ENCODE measurements at regions not wholly inside any gene's neighbourhood (a gene's known extent, or its start where the extent isn't known, plus 50 kb on each side); places are given as distances from the start of the nearest gene placed in this dataset.

GRCh38 chr5:9774472-9775079, 144.4 kb upstream of the TAS2R1 start:
- no peak for ATAC-seq
- TF ChIP-seq PATZ1 (CRISPR knock-in tag; IDR thresholded peaks at IDR 0.05; ENCODE audit: borderline replicate concordance) (no peak), ZNF565 (CRISPR knock-in tag; conservative IDR thresholded peaks at IDR 0.05; ENCODE audit: low read depth) (no peak), OSR1 (CRISPR knock-in tag; IDR thresholded peaks at IDR 0.05) (no peak), CSDC2 (CRISPR knock-in tag; IDR thresholded peaks at IDR 0.05) (no peak), RARB (CRISPR knock-in tag; IDR thresholded peaks at IDR 0.05) (no peak), ESRRG (CRISPR knock-in tag; IDR thresholded peaks at IDR 0.05) (no peak), PPARA (CRISPR knock-in tag; IDR thresholded peaks at IDR 0.05; ENCODE audit: borderline replicate concordance) (no peak), ISL1 (CRISPR knock-in tag; IDR thresholded peaks at IDR 0.05) (no peak), POU6F1 (CRISPR knock-in tag; IDR thresholded peaks at IDR 0.05; ENCODE audit: borderline replicate concordance, low read depth) (no peak), ZNF8 (CRISPR knock-in tag; IDR thresholded peaks at IDR 0.05) (no peak), TSHZ2 (CRISPR knock-in tag; IDR thresholded peaks at IDR 0.05) (no peak), BACH2 (CRISPR knock-in tag; IDR thresholded peaks at IDR 0.05; ENCODE audit: borderline replicate concordance) (no peak), ZFP3 (CRISPR knock-in tag; IDR thresholded peaks at IDR 0.05) (no peak), TOX (CRISPR knock-in tag; IDR thresholded peaks at IDR 0.05; ENCODE audit: borderline replicate concordance) (no peak), ARNTL (CRISPR knock-in tag; IDR thresholded peaks at IDR 0.05; ENCODE audit: borderline replicate concordance, low read depth) (no peak), SNAI2 (CRISPR knock-in tag; IDR thresholded peaks at IDR 0.05) (no peak), GLIS3 (CRISPR knock-in tag; IDR thresholded peaks at IDR 0.05) (no peak)

GRCh38 chr5:9771079-9771478, 140.9 kb upstream of the TAS2R1 start:
- no peak for ATAC-seq
- TF ChIP-seq ARNTL (CRISPR knock-in tag; IDR thresholded peaks at IDR 0.05; ENCODE audit: borderline replicate concordance, low read depth) (no peak), PPARA (CRISPR knock-in tag; IDR thresholded peaks at IDR 0.05; ENCODE audit: borderline replicate concordance) (no peak), CREB5 (CRISPR knock-in tag; IDR thresholded peaks at IDR 0.05; ENCODE audit: low read depth) (no peak)

GRCh38 chr5:9766581-9766980, 136.4 kb upstream of the TAS2R1 start:
- 0 out of 3 replicates have a peak, but pooled peaks have one; percentile 26 for ATAC-seq
- no peak for TF ChIP-seq ARNTL (CRISPR knock-in tag; IDR thresholded peaks at IDR 0.05; ENCODE audit: borderline replicate concordance, low read depth)
- TF ChIP-seq ZFP3 (CRISPR knock-in tag; IDR thresholded peaks at IDR 0.05) = no peak
- no peak for TF ChIP-seq GLIS3 (CRISPR knock-in tag; IDR thresholded peaks at IDR 0.05)
- no peak for TF ChIP-seq OSR1 (CRISPR knock-in tag; IDR thresholded peaks at IDR 0.05)
- no peak for TF ChIP-seq ISL1 (CRISPR knock-in tag; IDR thresholded peaks at IDR 0.05)
- TF ChIP-seq ZNF70 (CRISPR knock-in tag; IDR thresholded peaks at IDR 0.05) = no peak
- no peak for TF ChIP-seq CREB5 (CRISPR knock-in tag; IDR thresholded peaks at IDR 0.05; ENCODE audit: low read depth)
- no peak for TF ChIP-seq TOX (CRISPR knock-in tag; IDR thresholded peaks at IDR 0.05; ENCODE audit: borderline replicate concordance)
- no peak for TF ChIP-seq ZNF565 (CRISPR knock-in tag; conservative IDR thresholded peaks at IDR 0.05; ENCODE audit: low read depth)
- no peak for TF ChIP-seq POU6F1 (CRISPR knock-in tag; IDR thresholded peaks at IDR 0.05; ENCODE audit: borderline replicate concordance, low read depth)
- no peak for TF ChIP-seq BACH2 (CRISPR knock-in tag; IDR thresholded peaks at IDR 0.05; ENCODE audit: borderline replicate concordance)
- no peak for TF ChIP-seq CSRNP3 (CRISPR knock-in tag; IDR thresholded peaks at IDR 0.05)
- TF ChIP-seq PATZ1 (CRISPR knock-in tag; IDR thresholded peaks at IDR 0.05; ENCODE audit: borderline replicate concordance) = no peak
- no peak for TF ChIP-seq RARB (CRISPR knock-in tag; IDR thresholded peaks at IDR 0.05)
- TF ChIP-seq PPARA (CRISPR knock-in tag; IDR thresholded peaks at IDR 0.05; ENCODE audit: borderline replicate concordance) = no peak
- no peak for TF ChIP-seq ZNF8 (CRISPR knock-in tag; IDR thresholded peaks at IDR 0.05)

All from SK-N-SH treated with all-trans-retinoic acid at 6 μM for 48 hours (cell line).